IMR-90 (cell line): ENCODE measurements at regions not wholly inside any gene's neighbourhood (a gene's known extent, or its start where the extent isn't known, plus 50 kb on each side); places are given as distances from the start of the nearest gene placed in this dataset.

Experiments
- ATAC-seq: fragments of 200-7000 bp; cut with Tn5 transposase; 2 replicates; pipeline ENCODE4 v1.9.1; 2020; ENCODE audit warnings: low read depth, mild to moderate bottlenecking, moderate library complexity
- BruUV-seq: library from RNA; stranded (reverse); fragments of 400-500 nt; replicated peaks from 2 replicates; lab custom pipeline; 2021; lab: Mats Ljungman, UMichigan
- CTCF ChIA-PET: fragments of 300-600 bp; formaldehyde crosslinking; extraction: SDS; loops from one replicate; lab custom pipeline; 2021; ENCODE audit warnings: antibody characterized with exemption; lab: Yijun Ruan, JAX
- POLR2A ChIA-PET: fragments of 300-600 bp; sonication (Branson Sonifier 250); formaldehyde crosslinking; loops from one replicate; lab custom pipeline; 2022; ENCODE audit warnings: antibody characterized with exemption; ENCODE audit not compliant: unreplicated experiment; lab: Charles Lee
- DNase-seq: peaks from one replicate; pipeline ENCODE4 v3.0.0; 2013
- H2AFZ ChIP-seq: replicated peaks from 2 replicates; pipeline ENCODE3; 2013; ENCODE audit warnings: low read length, mild to moderate bottlenecking; ENCODE audit not compliant: poor library complexity
- H2AK5ac ChIP-seq: 2 replicates; pipeline ENCODE4 v1.6.1; 2013; ENCODE audit warnings: low read depth, low read length, inconsistent platforms
- H2AK9ac ChIP-seq: replicated peaks from 2 replicates; pipeline ENCODE3; 2013; ENCODE audit warnings: mild to moderate bottlenecking, low read depth, low read length, moderate library complexity; ENCODE audit not compliant: poor library complexity
- H2BK120ac ChIP-seq: 2 replicates; pipeline ENCODE4 v1.6.1; 2013; ENCODE audit warnings: low read depth, low read length, inconsistent platforms
- H2BK15ac ChIP-seq: 3 replicates; pipeline ENCODE4 v1.6.1; 2013; ENCODE audit warnings: low read depth, low read length, inconsistent platforms
- H2BK20ac ChIP-seq: 2 replicates; pipeline ENCODE4 v1.6.1; 2013; ENCODE audit warnings: low read depth, mild to moderate bottlenecking, inconsistent platforms, low read length, moderate library complexity
- H2BK5ac ChIP-seq: 2 replicates; pipeline ENCODE4 v1.6.1; 2013; ENCODE audit warnings: mild to moderate bottlenecking, low read depth, low read length, inconsistent platforms; ENCODE audit not compliant: poor library complexity, severe bottlenecking
- H3K14ac ChIP-seq: replicated peaks from 2 replicates; pipeline ENCODE4 v1.6.1; 2013; ENCODE audit warnings: low read depth, low read length, inconsistent platforms
- H3K18ac ChIP-seq: 2 replicates; pipeline ENCODE4 v1.6.1; 2013; ENCODE audit warnings: low read depth, low read length, control low read depth
- H3K23ac ChIP-seq: 2 replicates; pipeline ENCODE4 v1.6.1; 2013; ENCODE audit warnings: low read depth, low read length, inconsistent platforms
- H3K27ac ChIP-seq: 2 replicates; pipeline ENCODE4 v1.5.1; 2013; ENCODE audit warnings: mild to moderate bottlenecking, control low read depth, low read length; ENCODE audit not compliant: insufficient read depth
- H3K27me3 ChIP-seq: 2 replicates; pipeline ENCODE4 v1.6.1; 2013; ENCODE audit warnings: low read length; ENCODE audit not compliant: control insufficient read depth, insufficient read depth
- H3K36me3 ChIP-seq: 2 replicates; pipeline ENCODE4 v1.6.1; 2013; ENCODE audit warnings: low read length, mixed read lengths; ENCODE audit not compliant: control insufficient read depth, insufficient read depth
- H3K4ac ChIP-seq: 2 replicates; pipeline ENCODE4 v1.6.1; 2013; ENCODE audit warnings: low read depth, low read length, inconsistent platforms
- H3K4me1 ChIP-seq: 2 replicates; pipeline ENCODE4 v1.6.1; 2013; ENCODE audit warnings: low read length, mixed read lengths; ENCODE audit not compliant: control insufficient read depth, insufficient read depth
- H3K4me2 ChIP-seq: 2 replicates; pipeline ENCODE4 v1.6.1; 2013; ENCODE audit warnings: low read depth, mild to moderate bottlenecking, control low read depth, low read length, moderate library complexity
- H3K4me3 ChIP-seq: 2 replicates; pipeline ENCODE4 v1.5.1; 2013; ENCODE audit warnings: low read depth, mild to moderate bottlenecking, control low read depth, low read length, moderate library complexity; ENCODE audit not compliant: insufficient read depth
- H3K56ac ChIP-seq: 2 replicates; pipeline ENCODE4 v1.6.1; 2013; ENCODE audit warnings: low read length, inconsistent platforms; ENCODE audit not compliant: insufficient read depth; ENCODE audit errors: extremely low read depth
- H3K79me1 ChIP-seq, 2 experiments: 2 replicates each; pipeline ENCODE4 v1.6.1; 2013; ENCODE audit warnings: low read length in 2 of 2, inconsistent platforms in 1 of 2, low read depth in 1 of 2
- H3K9ac ChIP-seq: 2 replicates; pipeline ENCODE4 v1.6.1; 2013; ENCODE audit warnings: low read depth, low read length, control low read depth
- H3K9me1 ChIP-seq: 2 replicates; pipeline ENCODE4 v1.6.1; 2013; ENCODE audit warnings: low read length, inconsistent platforms; ENCODE audit not compliant: insufficient read depth
- H3K9me3 ChIP-seq: 2 replicates; pipeline ENCODE4 v1.6.1; 2013; ENCODE audit warnings: low read length; ENCODE audit not compliant: control insufficient read depth, insufficient read depth
- H4K20me1 ChIP-seq: 2 replicates; pipeline ENCODE4 v1.6.1; 2013; ENCODE audit warnings: low read length, inconsistent platforms; ENCODE audit not compliant: insufficient read depth
- H4K5ac ChIP-seq: 2 replicates; pipeline ENCODE4 v1.6.1; 2013; ENCODE audit warnings: mild to moderate bottlenecking, low read depth, low read length, control low read depth
- H4K8ac ChIP-seq, 2 experiments: 2 replicates each; pipeline ENCODE4 v1.6.1; 2013; ENCODE audit warnings: low read depth in 2 of 2, low read length in 2 of 2, control low read depth in 1 of 2, inconsistent platforms in 1 of 2
- H4K91ac ChIP-seq: 2 replicates; pipeline ENCODE4 v1.6.1; 2013; ENCODE audit warnings: low read depth, low read length, inconsistent platforms; ENCODE audit not compliant: insufficient read depth
- CEBPB ChIP-seq: IDR thresholded peaks from 2 replicates; pipeline ENCODE4 v1.6.1; 2012; ENCODE audit warnings: low read depth, low read length, improper control_type of control experiment
- FOS ChIP-seq: fragments of 150-350 bp; IDR thresholded peaks from 2 replicates; pipeline ENCODE4 v1.6.1; 2016; ENCODE audit warnings: low read depth, low read length
- MAFK ChIP-seq: IDR thresholded peaks from 2 replicates; pipeline ENCODE4 v1.6.1; 2012; ENCODE audit warnings: low read depth, low read length, improper control_type of control experiment
- MAZ ChIP-seq: IDR thresholded peaks from 2 replicates; pipeline ENCODE4 v1.6.1; 2012; ENCODE audit warnings: low read depth, mild to moderate bottlenecking, low read length, improper control_type of control experiment, moderate library complexity, borderline replicate concordance
- MXI1 ChIP-seq: IDR thresholded peaks from 2 replicates; pipeline ENCODE4 v1.6.1; 2012; ENCODE audit warnings: low read depth, mild to moderate bottlenecking, low read length, moderate library complexity, borderline replicate concordance
- POLR2A ChIP-seq: IDR thresholded peaks from 2 replicates; pipeline ENCODE4 v1.6.1; 2012; ENCODE audit warnings: mild to moderate bottlenecking, low read depth, low read length
- WGBS, 2 experiments: methylation state at CpG; one replicate each; pipeline versions ENCODE4 v1.1.5 to v1.1.7; 2013; ENCODE audit warnings: missing lambda C conversion rate in 2 of 2; ENCODE audit not compliant: insufficient read length in 1 of 2; ENCODE audit errors: extremely low coverage in 2 of 2; 5-methylcytosine and 5-hydroxymethylcytosine counted together
- dilution Hi-C: fragments of 300-500 bp; cut with HindIII; formaldehyde crosslinking; loops from one replicate; pipeline ENCODE4 v1.14.3; 2018; ENCODE audit warnings: low sequenced_read_pairs; ENCODE audit not compliant: unreplicated experiment
- in situ Hi-C: fragments of 300-500 bp; cut with MboI; formaldehyde crosslinking; loops from 3 replicates; pipeline ENCODE4 v1.14.3; 2019; ENCODE audit warnings: low sequenced_read_pairs, inconsistent platforms, mixed read lengths
- intact Hi-C: fragments of 100-400 bp; cut with micrococcal nuclease; formaldehyde crosslinking; loops from 2 replicates; pipeline ENCODE4 v1.10.0; 2022

GRCh38 chrX:44400588-44400987 lies 57.1 kb upstream of the EFHC2 start:
- ChIA-PET POLR2A (no interaction called here), CTCF (no interaction called here)
- Histone ChIP-seq H3K36me3 (no peaks in the 10 kb centered on the region), H2BK120ac (no peak overlapping the region), H3K18ac (no peak overlapping the region), H4K20me1 (no peaks in the 10 kb centered on the region), H3K79me1 (no peaks in the 10 kb centered on the region; a peak in 1 of 4 replicates), H2BK20ac (no peak overlapping the region), H3K9me1 (no peaks in the 10 kb centered on the region; the same call in 1 of the 2 replicates), H2AK9ac (no peak overlapping the region), H2BK5ac (no peak overlapping the region), H3K27me3 (no peaks in the 10 kb centered on the region), H4K8ac (no peak overlapping the region), H4K5ac (no peak overlapping the region), H3K4me2 (no peak overlapping the region), H3K9ac (no peak overlapping the region), H4K91ac (no peak overlapping the region), H3K9me3 (no peaks in the 10 kb centered on the region; the same call in 1 of the 2 replicates), H3K4ac (no peak overlapping the region), H3K23ac (no peak overlapping the region), H3K14ac (no peak overlapping the region), H3K56ac (no peak overlapping the region), H2AFZ (no peak overlapping the region), H2AK5ac (no peak overlapping the region), H3K27ac (no peak overlapping the region), H3K4me3 (no peak overlapping the region), H3K4me1 (no peaks in the 10 kb centered on the region), H2BK15ac (no peak overlapping the region)
- dilution Hi-C loops = no loop called here
- peak; percentile 93 for ATAC-seq
- intact Hi-C loops = no loop called here
- in situ Hi-C loops = no loop called here
- BruUV-seq = no TSS peak
- WGBS, 2 experiments = 7% methylated on average over 3 of the region's 4 CpGs; no CpG with 5 or more reads in 1 of the 2 experiments
- DNase-seq = peak; percentile 96
- TF ChIP-seq CEBPB = peak; percentile 60; the same call in 1 of the 2 replicates
- peak; percentile 16; the same call in 1 of the 2 replicates for TF ChIP-seq MAFK
- TF ChIP-seq FOS = 0 out of 2 replicates have a peak, but pooled peaks have one; percentile 26
- no peak for TF ChIP-seq MXI1
- TF ChIP-seq MAZ = no peak
- no peak for TF ChIP-seq POLR2A
